22Rv1 (cell line): ENCODE measurements at regions not wholly inside any gene's neighbourhood (a gene's known extent, or its start where the extent isn't known, plus 50 kb on each side); places are given as distances from the start of the nearest gene placed in this dataset.

ENCODE experiments used
- CTCF ChIP-seq: fragments of 450-650 bp; IDR thresholded peaks from 2 replicates; pipeline ENCODE4 v1.5.1; 2017; ENCODE audit warnings: mild to moderate bottlenecking
- ZFX ChIP-seq: fragments of 450-650 bp; IDR thresholded peaks from 2 replicates; pipeline ENCODE4 v1.6.1; 2017; ENCODE audit warnings: antibody characterized with exemption, borderline replicate concordance

GRCh38 chr2:62344472-62344871 is 148.6 kb downstream of the B3GNT2 start:
- TF ChIP-seq ZFX (no peak), CTCF (no peak)
